Esophagus squamous epithelium (tissue), 4 donors: ENCODE measurements at regions not wholly inside any gene's neighbourhood (a gene's known extent, or its start where the extent isn't known, plus 50 kb on each side); places are given as distances from the start of the nearest gene placed in this dataset.

ENCODE experiments used
- POLR2A ChIP-seq, 4 donors: fragments of 450-650 bp; IDR thresholded peaks; one replicate each; pipeline ENCODE4 v1.6.1; 2017; ENCODE audit warnings: antibody characterized with exemption in 4 of 4, mild to moderate bottlenecking in 4 of 4, moderate library complexity in 3 of 4
- TF ChIP-seq, protein P1 (sequence below), 6 experiments: fragments of 450-650 bp in 4 of 6; fragments of 200-600 bp in 2 of 6; sonication (generic) in 2 of 6; IDR thresholded peaks; one replicate each; pipeline ENCODE4 v1.5.1; 2016 to 2019; ENCODE audit warnings: antibody characterized with exemption in 6 of 6, mild to moderate bottlenecking in 4 of 6, moderate library complexity in 4 of 6

DNA sequence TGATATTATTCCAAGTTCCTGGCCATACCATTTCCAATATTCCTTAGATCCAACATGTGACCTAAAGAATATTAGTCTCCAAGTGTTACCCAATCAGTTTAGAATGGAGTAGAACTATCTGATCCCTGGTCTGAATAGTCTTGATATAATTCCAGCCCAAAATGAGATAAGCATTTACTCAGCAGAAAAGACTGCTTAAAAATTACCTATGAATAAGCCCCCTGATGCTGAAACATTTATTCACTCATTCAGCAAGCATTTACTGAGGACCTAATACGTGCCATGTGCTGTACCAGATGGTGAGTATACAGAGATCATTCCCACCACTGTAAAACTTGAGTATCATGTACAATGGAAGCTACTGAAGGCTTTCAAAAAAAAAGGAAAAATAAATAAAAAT lies 157.0 kb downstream of the FAM114A2 start:
- TF ChIP-seq, protein P1, sequence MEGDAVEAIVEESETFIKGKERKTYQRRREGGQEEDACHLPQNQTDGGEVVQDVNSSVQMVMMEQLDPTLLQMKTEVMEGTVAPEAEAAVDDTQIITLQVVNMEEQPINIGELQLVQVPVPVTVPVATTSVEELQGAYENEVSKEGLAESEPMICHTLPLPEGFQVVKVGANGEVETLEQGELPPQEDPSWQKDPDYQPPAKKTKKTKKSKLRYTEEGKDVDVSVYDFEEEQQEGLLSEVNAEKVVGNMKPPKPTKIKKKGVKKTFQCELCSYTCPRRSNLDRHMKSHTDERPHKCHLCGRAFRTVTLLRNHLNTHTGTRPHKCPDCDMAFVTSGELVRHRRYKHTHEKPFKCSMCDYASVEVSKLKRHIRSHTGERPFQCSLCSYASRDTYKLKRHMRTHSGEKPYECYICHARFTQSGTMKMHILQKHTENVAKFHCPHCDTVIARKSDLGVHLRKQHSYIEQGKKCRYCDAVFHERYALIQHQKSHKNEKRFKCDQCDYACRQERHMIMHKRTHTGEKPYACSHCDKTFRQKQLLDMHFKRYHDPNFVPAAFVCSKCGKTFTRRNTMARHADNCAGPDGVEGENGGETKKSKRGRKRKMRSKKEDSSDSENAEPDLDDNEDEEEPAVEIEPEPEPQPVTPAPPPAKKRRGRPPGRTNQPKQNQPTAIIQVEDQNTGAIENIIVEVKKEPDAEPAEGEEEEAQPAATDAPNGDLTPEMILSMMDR (IDR thresholded peaks at IDR 0.05) = no peak
- TF ChIP-seq POLR2A (IDR thresholded peaks at IDR 0.05) = no peak
